Activated CD4-positive, alpha-beta T cell treated with anti-CD3 and anti-CD28 coated beads, Interleukin-2, Interleukin-4, amounts not matched to agents 100 ng/mL and 50 ng/mL, durations not matched to agents 16 hours and 8 hours (primary cell): ENCODE measurements at regions not wholly inside any gene's neighbourhood (a gene's known extent, or its start where the extent isn't known, plus 50 kb on each side); places are given as distances from the start of the nearest gene placed in this dataset.
"Not testable (repeated sequence)": the region's sequence is repeated elsewhere in the genome, so short reads cannot be mapped to it uniquely, and the experiment has no call there.

Source experiments
- DNase-seq: peaks from one replicate; pipeline ENCODE4 v3.0.0-alpha.2; 2020; ENCODE audit warnings: low spot score

DNA sequence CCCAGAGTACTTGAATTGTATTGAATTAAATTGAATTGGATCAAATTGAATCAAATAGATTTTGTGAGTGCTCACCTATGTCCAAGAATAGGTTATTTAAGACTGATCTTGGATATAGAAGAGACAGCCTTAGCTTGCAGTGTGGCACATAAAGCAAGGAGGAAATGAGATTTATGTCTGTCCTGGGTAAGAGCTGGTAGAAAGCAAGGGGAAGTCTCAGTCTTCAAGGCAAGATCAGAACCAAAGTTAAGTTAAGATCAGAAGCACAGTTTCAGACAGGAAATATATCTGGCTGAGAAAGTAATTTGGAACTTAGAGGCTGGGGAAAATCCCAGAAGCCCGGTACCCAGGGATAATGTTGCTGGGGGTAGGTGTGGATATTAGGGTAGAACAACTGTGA is 244.4 kb upstream of the ARPP21 start:
- no peak for DNase-seq

DNA sequence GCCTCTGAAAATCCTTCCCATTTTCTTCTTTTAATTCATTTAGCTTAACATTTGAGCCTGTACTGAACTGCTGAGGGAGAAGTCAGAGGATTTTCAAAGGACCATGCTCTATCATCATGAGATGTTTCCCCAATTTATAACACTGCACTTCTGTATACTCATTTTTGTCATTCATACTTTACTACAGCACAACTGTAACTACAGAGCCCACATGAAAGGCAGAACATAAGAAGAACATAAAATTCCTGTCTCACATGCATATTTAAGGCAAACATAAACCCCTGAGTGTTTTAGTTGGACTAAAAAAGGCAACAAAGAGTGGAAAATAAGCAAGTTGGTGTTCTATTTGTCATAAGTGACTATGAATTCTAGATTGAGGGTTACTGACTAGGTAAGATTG is 237.7 kb upstream of the ARPP21 start:
- DNase-seq: no peak

DNA sequence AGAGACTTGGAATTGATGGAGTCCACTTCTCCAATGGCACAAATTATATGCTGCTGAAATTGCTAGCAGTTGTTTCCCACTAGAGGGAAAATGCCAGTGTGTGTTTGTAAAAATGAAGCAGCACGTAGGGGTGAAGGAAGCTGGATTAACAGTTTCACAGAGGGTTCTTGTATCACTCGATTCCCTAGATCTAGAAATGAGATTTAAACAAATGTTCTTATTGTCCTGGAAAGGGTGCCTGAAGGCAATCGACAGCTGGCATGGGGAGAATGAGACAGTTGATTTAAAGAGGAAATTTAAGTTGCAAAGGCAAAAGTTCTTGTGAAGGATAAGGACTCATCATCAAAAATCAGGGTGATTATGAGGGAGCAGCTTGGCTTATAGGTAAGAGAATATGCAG is 234.8 kb upstream of the ARPP21 start:
- DNase-seq: no peak

DNA sequence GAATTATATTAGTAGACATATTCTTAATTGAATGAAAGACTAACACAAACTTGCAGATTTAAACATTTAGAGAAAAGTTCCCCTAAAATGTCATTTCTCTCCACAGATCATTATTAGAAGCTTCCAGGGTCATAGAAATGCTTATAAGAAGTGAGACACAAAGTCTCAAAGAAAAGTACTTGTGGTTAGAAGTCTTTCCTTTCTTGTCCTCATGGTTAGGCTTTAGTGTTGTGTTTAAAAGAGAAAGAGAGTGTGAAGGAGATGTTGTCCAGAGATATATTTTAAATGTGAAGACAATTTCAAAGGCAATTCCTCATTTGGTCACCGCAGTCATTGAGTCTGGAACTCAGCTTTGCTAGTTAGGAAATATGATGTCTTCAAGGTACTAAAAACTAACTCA is 230.4 kb upstream of the ARPP21 start:
- DNase-seq: no peak

DNA sequence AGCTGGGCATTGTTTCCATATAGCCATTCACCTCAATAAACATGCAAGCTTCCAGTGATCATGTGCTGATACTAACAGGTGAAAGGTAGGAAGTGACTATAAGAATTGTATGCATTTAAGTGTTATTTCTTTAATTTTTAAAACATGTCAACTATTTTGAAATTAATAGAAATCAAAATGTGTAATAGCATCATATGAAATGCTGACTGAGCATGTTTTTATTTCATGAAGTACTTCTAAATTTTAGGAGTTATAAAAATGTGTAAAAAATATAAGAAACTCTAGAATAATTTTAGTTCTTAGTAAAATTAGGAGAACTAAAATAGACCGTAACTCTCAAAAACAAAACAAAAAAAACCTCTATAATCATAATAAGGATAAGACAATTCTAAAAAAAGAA is 229.3 kb upstream of the ARPP21 start:
- DNase-seq: no peak

DNA sequence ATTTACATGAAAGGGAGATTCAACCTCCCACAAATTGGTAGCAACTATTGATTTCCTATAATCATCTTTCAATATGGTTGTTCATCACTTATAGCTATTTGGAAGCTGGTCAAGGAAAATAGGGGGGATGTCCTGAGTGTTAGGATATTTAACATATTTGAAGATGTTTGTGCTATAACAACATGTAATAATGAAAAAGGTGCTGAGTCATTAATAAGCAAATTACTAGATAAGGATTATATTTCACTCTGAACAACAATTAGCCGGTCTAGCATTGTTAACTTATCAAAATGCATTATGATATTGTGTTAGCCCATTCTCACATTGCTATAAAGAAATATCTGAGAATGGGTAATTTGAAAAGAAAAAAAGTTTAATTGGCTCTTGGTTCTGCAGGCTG is 225.8 kb upstream of the ARPP21 start:
- DNase-seq: no peak

DNA sequence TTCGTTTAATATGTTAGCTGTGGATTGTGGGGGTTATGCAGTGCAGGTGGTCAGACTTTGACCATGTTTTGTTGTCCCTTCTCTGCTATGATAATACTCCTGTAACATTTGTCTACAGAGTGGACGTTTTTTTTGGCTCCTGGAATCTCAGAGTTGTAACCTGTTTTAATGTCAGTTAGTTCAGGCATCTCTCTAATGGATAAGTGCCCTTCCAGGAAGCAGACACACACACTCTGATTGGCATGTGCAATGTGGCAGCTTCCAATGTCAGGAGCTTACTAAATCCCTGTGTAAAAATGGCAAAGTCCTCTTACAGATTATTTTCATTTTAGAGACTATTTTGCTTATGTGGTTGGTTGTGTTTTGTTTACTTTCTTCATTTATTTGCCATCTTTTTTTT is 222.2 kb upstream of the ARPP21 start:
- no peak for DNase-seq

DNA sequence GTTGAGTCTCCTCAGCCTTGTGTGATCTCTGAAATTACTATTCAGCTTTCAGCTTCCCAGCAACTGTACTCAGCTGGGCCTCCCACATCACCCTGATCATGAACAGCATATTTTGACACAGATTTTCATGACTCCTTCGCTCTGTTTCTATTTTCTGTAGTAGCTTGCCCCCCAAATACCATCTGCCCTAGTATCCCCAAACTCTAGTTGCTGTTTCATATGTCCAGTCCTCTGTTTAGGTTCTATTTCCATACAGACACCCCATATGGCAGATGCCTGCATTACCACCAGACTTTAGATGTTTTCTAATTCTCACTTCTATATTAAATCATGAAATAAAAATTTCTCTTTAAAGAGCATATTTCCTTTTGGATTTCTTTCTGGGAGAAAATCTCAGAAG is 217.2 kb upstream of the ARPP21 start:
- DNase-seq: no peak

DNA sequence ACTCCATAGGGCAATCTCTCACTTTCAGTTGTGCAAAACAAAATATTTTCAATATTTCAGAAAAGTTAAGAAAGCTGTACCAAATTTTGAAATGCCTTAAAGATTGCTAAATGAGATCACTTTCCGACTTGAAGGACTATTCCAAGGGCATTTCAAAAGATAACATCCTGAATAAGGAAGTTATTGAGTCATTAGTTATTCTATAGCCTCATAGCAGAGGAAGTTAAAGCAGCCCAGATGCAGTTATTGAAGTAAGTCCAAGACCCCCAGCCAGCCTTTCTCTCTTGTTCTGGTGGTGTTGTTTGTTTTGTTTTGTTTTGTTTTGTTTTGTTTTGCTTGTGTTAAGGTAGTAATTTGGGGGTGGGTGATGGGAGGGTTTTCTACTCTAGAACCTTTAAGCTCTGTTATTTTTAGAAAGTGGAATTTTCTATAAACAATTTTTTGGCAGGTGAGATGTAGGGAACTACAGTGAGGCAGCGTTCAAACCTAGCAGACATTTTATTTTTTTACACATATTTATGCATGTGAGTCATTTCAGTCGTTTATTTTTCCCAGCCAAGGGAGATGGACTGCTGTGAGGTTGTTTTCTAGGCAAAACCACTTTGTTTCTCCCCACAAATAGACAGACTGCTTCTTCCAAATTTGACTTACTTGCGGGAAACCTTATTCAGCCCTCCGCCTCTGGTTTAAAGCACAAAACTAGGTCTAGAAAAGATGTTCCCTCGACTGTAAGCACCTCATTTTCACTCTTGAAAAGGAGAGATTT is 216.3 kb upstream of the ARPP21 start:
- DNase-seq: no peak

DNA sequence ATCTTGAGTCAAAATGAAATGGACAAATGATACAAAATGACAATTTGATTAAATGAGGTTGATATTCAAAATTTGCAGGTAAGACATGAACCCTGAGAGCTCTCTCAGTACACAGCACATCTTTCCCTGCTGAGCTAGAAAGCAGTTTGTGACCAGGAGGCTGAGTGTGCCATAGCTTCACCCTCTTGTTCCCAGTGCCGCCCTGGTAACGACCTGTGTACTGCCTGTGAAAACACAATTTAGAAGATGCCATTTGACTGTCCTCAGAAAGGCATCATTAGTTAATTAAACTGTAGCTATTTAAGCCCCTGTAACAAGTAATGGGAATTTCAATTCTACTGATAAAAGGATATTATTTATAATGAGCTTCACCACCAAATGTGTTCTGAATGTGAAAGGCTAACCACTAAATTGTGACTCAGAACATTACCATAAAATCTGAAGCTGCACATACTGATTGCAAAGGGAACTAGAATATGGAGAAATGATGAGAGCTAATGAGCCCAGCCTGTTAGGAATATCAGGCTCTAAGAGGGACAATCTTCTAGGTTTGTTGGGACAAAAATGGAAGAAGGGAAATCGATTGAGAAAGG is 212.9 kb upstream of the ARPP21 start:
- DNase-seq: no peak

DNA sequence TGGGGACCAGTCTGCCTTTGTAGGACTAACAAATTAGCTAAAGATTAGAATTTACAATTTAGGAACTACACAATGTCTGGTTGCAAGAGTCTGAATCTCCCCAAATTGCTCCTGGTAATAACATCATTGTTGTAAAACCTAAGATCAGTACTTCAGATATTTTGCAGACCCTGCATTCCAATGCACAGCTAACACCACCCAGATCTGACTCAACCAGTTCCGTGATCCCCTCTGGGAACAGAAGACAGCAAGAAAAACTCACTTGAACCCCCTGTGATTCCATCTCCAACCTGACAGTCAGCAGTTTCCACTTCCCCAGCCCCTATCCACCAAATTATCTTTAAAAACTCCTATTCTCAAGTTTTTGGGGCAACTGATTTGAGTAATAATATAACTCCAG is 201.9 kb upstream of the ARPP21 start:
- no peak for DNase-seq

DNA sequence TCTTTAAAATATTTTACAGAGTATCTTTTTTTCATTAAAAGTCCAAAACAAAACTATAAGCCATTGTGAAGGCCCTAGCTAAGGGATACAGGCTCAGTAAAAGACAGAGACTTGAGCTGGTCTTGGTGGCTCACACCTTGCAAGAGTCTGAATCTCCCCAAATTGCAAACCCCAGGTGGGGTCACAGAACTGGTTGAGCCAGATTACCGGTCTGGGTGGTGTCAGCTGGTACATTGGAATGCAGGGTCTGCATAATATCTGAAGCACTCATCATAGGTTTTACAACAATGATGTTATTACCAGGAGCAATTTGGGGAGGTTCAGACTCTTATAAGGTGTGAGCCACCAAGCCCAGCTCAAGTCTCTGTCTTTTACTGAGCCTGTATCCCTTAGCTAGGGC is 201.2 kb upstream of the ARPP21 start:
- DNase-seq: no peak

DNA sequence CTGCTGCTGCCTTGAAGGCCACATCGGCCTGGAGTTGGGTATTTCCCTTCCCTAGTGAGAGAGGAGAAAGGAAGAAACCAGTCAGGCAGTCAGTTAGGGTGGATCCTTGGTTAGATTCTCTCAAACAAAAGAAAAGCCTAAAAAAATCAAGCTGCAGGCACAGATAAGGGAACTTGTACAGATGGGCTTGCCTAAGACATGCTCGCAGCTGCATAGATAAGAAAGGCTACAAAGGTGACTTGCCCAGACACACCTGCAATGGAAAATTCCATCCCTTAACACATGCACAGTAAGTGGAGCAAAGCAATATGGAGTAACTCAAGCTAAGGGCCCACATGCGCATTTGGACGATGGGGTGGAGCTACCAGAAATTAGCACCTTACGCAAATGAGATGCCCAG is 199.7 kb upstream of the ARPP21 start:
- DNase-seq: no peak

DNA sequence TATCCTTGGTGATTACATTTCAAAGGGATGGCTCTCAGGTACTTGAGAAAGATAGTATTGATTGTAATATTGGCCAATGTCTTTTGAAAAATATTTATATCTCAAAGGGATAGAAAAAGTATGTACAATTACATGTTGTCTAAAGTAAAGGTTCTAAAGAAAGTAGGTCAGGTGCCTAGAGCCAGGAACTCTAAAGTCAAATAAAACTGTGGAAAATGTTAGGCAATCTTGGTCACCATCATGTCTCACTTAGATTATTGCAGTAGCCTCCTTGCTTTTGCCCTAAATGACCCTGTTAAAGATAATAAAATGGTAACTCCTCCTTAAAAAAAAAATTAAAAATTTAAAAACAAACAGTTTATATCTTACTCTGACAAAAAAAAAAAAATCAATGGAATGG is 198.5 kb upstream of the ARPP21 start:
- no peak for DNase-seq

DNA sequence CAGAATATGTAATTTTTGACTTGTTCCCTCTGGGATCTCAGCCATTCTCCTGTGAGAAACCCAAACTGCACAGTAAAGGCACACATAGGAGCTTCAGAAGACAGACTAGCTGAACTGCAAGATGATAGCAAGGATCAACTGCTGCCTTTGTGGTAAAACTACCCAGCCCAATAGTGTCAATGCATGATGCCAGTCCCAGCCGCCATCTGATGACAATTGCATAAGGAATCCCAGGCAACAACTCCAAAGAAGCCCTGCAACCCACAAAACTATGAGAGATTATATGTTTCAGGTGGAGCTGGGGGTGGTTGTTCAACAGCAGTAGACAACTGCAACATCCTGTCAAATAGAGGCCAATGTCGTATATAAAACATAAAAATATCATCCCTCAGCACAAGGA is 192.4 kb upstream of the ARPP21 start:
- DNase-seq: no peak

DNA sequence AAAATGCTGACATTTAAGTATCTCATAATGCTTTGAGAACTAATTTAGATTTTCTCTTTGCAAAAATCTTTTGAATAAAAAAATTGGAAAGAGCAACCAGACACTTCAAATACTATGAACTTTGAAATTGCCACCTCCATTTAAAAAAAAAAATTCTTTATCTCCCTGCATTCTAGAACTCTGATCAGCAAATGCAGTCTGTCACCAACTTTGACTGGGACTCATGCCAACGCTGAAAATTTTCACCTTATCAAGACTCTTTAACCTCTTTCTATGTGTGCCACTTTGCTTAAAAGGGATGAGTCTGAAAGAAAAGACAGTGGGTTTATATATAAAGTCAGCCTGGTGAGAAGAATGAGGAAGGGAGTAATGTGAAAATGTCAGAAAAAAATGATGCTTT is 191.2 kb upstream of the ARPP21 start:
- no peak for DNase-seq

DNA sequence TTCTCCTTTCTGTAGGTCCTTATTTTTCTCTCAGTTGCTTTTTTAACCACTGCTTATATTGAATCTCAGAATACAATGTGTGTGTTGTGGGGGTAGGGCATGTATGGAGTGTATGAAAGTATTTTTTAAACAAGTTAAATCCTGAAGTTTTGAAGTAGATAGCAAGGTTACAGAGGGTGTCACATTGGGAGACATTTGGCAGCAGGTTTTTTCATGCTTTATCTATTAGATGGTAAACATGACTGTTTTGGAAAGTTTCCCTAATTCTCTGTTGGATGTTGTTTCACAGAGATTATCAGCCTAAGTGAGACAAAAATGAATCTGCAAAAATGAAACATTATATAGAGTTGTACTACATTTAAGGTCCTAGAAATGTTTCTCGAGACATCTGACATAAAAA is 190.6 kb upstream of the ARPP21 start:
- no peak for DNase-seq

DNA sequence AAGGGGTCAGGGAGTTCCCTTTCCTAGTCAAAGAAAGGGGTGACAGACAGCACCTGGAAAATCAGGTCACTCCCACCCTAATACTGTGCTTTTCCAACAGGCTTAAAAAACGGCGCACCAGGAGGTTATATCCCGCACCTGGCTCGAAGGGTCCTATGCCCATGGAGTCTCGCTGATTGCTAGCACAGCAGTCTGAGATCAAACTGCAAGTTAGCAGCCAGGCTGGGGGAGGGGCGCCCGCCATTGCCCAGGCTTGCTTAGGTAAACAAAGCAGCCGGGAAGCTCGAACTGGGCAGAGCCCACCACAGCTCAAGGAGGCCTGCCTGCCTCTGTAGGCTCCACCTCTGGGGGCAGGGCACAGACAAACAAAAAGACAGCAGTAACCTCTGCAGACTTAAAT is 184.5 kb upstream of the ARPP21 start:
- not testable (repeated sequence) for DNase-seq

DNA sequence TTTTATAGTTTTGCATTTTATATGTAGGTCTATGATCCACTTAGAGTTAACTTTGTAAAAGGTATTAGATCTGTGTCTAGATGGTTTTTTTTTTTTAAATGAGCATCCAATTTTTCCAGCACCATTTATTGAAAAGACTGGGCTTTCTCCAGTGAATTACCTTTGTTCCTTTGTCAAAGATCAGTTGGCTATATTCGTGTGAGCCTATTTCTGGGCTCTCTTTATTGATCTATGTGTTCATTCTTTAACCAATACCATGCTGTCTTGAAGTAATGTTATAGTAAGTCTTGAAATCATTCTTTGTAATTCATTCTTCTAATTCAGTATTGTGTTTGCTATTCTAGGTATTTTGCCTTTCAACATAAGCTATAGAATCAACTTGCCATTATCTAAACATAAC is 165.4 kb upstream of the ARPP21 start:
- no peak for DNase-seq

DNA sequence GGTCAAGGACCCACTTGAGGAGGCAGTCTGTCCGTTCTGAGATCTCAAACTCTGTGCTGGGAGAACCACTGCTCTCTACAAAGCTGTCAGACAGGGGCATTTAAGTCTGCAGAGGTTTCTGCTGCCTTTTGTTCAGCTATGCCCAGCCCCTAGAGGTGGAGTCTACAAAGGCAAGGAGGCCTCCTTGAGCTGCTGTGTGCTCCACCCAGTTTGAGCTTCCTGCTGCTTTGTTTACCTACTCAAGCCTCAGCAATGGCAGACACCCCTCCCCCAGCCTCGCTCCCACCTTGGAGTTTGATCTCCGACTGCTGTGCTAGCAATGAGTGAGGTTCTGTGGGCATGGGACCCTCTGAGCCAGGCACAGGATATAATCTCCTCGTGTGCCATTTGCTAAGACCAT is 156.8 kb upstream of the ARPP21 start:
- DNase-seq: not testable (repeated sequence)

DNA sequence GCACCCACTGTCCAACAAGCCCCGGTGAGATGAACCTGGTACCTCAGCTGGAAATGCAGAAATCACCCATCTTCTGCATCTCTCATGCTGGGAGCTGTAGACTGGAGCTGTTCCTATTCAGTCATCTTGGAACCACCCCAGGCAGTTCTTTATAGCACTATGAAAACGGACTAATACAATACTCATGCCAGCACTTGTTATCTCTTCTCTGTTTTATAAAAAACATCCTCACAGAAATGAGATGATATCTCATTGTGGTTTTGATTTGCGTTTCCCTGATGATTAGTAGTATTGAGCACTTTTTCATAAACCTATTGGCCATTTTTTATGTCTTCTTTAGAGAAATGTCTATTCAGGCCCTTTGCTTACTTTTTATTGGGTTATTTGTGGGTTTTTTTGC is 156.2 kb upstream of the ARPP21 start:
- no peak for DNase-seq

DNA sequence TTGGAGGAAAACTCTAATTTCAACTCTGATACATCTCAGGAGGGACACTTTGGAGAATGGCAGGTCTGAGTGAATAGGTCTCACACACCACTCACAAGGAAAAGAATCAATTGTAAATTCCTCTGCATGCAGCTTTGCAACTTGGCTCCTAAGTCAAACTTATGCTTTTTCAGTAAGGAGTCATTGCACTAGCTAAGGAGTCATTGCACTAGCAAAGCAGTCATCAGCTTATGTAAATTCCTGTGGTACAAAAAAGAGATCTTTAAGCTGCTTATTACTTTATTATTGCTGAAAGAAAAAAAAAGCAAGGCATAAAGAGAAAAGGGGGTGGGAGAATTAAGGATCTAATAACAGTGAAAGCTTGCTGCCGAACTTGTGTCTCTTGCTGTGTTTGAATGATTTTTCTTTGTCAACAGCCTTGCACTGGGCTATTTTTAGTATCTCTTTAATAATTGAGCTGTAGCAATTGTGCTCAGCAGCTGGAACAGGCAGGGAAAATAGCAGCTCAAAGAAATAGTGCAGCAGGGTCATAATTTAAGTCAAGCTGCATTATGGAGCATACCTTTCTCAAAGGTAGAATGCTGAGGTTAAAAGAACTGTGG is 154.3 kb upstream of the ARPP21 start:
- DNase-seq: no peak

DNA sequence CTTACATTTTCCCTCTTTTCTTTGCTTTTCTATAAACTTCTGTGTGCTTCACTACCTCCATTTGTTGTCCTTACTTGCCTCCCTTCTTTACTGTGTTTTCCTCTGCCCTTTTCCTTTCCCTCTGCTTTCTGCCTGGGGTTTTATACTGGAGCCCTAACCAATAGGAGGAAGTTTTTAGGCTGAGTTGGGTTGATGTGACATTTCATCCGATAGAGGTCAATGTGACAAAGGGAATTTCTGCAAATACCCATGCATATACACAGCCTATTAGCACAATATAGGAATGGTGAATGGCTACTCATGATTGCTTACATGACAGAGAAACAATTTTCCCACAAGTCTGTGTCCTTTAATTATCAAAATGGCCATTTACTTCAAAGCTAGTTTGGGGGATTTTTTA is 153.0 kb upstream of the ARPP21 start:
- DNase-seq: no peak

DNA sequence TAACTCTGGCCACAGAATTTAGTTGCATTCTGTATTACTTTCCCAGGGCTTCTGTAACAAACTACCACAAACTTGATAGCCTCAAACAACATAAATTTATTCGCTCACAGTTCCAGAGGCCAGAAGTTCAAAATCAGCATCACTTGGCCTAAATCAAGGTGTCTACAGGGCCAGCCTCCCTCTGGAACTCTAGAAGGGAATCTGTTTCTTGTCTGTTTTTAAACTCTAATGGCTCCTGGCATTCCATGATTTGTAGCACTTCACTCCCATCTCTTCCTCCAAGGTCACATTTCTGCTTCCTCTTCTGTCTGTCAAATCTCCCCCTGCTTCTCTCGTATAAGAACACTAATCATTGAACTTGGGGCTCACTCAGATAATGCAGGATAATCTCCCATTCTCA is 151.9 kb upstream of the ARPP21 start:
- DNase-seq: no peak
